Hepatic stellate cell (primary cell): ENCODE measurements at regions not wholly inside any gene's neighbourhood (a gene's known extent, or its start where the extent isn't known, plus 50 kb on each side); places are given as distances from the start of the nearest gene placed in this dataset.

ENCODE experiments used
- DNase-seq: peaks from one replicate; pipeline ENCODE4 v3.0.0; 2011; ENCODE audit warnings: low spot score

DNA sequence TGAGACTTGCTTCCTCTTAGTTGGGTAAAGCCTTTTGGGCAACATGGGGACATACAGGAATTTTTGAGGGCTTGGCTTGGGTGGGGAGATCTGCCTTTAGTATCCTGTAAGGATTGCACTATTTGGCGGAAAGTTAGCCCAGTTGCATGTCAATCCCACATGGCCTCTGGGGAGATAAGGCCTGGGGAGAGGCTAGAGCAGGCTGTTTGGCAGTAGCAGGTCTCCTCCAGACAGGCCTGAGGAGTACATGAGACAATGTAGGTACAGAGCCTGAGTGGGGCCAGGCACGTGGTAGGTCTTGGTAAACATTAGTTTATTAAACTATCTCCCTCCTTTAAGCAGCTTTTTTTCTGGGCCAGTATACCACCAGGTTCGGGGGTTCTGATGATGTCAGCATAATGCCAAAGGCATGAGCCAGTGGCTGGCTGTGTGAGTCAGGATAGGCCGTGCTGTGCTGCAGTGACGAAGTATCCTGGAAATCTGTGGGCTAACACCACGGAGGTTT, 147.9 kb downstream of the VEGFA start:
- no peak for DNase-seq

DNA sequence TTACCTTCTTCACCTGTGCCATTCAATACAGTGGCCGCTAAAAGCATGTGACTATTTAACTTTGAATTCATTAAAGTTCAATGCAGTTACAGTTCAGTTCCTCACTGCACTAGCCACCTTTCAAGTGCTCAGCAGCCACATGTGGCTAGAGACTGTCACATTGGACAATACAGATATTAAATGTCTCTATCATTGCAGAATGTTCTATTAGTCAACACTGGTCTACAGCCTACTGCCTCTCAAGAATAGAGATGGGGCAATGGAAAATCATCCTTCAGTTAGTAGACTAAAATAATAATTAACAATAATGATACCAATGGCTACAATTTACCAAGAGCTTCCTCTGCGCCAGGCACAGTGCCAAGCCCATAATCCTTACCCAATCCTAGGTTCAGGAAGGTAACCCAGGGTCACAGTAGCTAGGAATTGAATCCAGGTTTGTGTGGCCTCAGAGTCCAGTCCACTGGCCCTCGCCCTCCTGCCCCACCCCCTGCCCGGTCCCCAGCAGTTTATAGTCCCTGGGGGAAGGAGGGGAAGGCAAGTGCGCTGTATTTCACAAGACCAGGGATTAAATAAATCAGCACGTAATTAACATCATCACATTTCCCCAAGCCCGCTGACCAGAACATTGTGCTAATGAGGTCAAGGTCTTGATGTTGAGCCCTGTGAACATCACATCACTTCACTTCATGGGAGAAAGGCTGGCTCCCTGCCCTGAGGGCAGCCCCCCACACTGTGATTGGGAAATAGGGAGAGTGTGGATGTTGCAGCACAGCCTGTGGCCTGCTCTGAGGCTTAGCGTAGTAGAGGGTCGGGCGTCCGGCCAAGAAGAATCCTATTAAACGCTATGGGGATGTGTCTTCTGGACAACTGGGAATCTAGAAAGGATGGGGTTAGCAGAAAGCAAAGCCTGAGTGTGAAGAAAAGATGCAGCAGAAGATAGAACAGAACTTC, 147.2 kb downstream of the VEGFA start:
- DNase-seq, result no peak

DNA sequence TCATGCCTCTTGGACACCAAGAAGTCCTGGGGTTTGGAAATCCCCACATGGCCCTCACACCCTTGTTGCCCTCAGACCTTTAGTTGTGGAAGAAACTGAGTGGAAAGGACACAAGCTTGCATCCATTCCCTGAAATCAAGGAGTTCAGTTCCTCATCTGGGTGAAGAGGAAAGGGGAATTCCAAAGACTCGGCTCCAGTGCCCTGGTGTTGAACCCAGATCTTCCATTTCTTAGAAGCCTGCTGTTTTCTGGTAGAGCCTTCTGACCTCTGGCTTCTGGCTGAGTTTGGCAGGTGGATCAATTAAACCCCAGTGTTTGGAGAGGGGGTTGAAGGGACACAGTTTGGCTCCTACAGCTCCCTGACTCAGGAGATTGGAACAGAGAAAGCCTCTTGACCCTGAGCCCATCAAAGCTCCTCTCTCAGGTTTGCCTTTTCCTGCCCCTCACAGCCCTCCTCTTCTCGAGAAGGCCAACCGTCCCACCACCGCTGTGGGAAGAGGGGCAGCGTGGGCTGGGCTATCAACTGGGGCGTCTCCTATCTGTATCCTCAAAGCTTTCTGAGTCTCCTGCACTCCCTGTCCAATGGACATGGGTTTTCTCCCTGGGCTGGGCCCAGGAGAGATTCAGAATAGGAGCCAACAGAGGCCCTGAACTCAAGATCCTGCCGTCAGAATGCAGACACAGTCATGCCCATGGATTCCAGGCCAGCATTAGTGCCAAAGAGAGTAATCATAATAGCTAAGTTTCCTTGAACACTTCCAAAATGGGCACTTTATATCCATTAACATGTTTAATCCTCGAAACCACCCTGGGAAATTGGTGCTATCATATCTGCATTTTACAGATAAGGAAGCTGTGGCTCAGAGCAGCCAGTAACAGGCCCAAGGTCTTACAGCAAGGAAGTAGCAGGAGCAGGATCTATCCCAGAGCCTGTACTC, 146.2 kb downstream of the VEGFA start:
- no peak for DNase-seq

DNA sequence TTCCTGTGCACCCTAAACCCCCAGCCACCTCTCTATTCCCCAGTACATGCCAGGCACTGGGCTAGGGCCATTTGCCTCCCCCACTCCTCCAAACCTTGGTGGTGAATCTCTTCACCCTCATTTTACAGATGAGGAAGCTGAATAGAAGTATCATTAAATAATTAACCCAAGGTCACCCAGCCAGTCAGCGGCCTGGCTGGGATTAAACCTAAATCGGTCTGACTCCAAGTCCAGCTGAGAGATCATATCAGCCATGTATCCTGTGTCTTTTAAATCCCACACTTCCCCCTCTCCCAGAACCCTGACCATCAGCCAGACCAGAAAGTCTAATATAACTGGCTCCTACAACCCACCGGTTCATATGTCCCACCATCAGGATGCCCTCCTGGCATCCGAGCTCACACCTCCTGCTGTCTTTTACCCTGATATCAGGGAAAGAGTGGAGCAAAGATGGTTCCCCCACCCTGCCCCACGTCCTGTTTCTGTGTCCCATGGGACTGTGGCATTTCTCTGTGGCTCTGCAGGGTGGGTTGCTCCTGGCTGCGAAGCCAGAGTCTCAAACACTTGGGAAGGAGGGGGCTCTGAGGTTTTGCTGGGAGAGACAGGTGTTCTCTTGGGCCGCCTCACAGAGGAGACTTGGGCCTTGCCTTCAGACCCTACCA, 145.3 kb downstream of the VEGFA start:
- DNase-seq, result no peak

DNA sequence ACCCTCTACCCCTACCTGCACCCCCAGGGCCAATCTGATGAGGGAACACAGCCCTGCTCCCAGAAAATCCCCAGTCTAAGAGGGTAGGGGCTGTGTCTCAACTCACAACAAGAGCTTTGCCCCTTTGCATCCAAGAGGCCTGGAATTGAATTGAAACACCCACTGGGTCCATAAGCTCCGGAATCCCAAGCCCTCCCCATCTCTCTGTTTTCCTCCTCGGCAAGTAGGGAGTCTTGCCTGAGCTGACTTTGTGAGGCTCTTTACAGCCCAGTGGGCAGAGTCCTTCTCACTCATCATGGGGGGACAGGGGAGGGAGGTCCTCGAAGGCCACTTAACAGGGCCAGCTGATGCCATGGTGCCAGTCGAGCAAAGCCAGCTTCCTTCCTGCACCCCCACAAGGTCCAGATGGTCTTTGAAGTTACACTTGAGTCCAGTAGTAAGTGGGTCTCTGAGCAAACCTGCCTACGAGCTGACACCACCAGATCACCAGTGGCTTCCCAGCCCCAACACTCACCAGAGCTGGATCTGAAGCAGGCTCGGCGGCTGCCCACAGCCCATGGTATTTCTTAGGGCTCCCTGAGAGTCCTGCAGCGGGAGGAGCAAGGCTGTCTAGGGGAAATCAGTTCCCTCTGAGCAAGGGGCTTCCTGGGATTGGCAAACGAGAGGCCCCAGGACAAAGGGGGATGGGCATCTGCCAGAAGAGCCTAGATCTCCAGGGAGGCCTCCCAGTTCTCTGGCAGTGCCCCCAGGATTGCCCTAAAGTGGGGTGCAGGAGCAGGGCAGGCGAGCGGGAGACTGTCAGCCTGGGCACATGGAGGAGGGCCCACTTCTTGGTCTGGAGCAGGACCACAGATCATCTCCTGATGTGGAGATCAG, 144.5 kb downstream of the VEGFA start:
- DNase-seq, result no peak

DNA sequence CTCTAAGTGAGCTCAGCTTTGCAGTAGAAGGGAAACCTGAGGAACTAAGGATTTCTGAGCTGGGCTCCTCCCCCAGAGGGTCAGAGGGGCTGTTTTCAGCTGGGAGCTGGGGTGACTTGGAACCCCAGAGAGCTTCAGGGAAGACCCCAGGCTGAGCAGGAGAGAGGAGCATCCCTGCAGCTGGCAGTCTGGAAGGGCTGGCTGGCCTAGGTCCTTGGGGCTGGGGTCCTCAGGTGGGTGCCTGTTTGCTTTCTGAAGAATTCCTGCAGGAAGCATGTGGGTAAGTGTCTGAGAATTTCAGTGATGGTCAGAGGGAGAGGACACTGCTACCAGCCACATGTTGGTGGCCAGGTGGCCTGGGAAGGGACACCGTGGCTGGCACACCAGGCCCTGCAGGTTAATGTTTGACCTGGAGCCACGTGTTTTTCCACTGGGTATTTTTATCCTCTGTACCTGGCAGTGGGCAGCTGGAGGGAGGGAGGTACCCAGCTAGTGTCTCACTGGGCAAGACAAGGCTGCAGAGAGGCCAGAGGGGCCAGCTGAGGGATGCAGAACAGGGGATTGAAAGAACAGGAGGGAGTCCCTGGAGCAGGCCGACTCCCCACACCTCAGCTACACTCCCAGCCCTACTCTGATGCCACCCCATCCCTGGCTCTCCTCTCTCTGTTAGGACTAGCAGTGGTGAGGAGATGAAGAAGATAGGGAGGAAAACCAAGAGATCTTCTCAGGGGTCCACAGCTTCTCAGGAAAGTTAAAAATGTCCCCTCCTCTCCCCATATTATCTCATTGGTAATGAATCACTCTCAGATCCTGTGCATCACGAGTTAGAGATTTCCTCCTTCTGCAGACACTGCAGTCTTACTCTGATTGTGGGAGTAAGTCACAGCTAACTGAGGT, 143.6 kb downstream of the VEGFA start:
- DNase-seq, result no peak

DNA sequence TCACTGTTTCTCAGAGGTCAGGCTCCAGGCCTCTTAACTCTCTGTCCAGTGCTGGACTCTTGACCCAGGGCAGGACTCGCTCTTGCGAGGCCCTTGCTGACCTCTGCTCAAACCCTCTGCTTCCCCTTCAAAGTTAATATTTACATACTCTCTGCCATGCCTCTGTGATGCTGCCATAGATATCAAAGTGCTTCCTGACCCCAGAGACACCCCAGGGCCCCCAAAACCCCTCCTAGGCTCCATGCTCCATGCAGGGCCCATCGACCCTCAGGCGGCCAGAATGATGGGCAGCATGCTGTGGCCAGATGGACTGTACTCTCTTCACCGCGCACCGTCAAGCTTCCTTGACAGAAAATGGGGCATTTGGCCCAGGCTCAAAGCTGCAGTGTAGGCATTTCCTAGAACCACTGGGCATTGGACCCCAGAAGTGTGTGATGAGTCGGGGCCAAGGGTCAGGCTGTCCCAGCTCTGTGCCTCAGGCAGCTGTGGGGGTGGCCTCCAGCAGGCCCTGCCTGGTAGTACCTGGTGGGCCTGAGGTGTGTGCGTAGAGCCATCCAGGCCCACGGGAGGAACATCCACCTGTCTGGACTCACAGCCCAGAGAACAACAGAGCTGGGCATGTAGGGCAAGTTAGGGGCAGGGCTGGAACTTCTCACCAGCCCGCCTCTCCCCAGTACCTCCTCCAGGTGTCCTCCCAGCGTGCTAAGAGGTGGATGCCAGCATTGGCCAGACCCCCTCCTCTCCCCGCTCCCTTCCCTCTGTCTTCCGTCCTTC, 142.8 kb downstream of the VEGFA start:
- DNase-seq, result no peak

DNA sequence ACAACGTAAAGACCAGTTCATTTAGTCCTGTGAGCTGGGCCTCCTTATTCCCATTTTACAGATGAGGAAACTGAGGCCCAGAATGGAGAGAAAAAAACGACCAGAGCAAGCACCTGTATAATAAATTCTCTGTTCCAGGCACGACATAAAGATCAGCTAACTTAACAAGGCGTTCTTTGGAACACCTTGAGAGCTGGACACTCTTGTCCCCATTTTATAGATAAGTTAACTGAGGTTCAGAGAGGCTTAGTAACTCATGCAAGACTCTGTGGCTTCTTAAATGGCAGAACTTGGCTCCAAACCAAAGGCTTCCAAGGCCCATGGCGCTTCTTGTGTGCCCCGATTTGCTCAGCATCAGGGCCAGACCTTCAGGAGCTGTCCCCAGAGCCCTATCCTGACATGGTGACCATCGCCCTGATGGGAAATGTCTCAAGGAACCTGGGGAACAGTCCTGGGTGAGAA, 142.1 kb downstream of the VEGFA start:
- DNase-seq, result no peak

DNA sequence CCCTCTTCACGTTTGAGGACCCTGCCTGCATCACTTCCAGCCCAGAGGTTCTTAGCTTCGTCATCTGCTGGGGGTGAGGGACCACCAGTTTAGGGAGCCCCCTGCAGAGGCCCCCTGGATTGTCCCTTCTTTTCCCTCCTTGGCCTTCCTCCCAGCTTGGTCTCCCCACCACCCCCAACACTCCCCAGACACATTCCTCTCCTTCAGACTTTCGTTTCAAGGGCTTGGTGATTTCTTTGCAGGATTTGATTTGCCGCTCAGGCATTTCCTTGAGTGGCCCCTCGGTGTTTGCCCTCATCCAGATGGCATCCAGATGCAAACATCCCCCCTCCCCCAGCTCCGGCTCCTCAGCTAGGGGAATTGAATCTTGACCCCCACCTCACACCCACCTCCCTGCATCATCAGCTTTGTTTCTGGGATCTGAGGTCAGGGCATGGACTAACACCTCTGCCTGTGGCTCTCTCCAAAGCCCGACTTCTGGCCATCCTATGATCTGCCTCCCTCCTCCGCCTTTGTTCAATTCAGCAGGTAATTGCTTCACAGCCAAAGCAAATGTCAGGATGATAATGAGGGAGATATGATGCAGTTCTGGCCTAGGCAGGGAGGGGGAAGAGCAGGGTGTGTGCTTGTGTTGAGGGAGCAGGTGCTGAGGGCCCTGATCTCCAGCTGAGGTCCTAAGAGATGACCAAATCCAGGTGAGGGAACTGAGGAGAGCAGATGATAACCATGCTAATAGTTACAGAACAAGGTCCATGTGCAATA, 141.5 kb downstream of the VEGFA start:
- no peak for DNase-seq

DNA sequence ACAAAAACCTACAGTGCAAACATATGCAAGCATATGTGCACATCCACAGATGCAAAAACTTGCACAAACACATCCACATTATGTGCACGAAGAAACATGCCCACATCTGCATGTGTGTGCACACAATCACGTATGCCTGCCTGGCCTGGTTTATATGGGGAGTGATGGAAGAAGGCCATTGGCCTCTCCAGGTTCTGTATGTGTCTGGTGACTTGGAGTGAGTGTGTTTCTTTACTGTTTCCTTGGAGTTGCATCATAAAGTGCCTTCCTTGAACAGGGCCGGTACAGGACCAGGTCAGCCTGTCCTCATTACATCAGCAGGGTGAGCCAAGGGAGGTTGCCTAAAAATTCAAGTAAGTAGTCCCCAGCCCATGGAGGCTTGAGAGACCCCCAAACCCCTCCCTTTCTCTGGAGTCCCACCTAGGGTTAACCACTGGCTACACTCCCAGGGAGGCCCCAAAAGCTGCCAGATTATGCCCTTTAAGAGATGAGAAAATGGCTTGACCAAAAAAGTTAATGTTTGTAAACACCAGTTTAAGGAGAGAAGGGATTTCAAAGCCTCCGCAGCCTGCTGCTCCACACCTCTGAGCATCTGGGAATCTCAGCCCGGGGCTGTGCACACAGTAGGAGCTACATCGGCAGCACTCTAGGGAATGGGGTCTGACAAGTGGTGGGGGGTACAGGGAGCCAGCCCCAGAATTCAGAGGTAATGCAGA, 140.8 kb downstream of the VEGFA start:
- DNase-seq, result no peak

DNA sequence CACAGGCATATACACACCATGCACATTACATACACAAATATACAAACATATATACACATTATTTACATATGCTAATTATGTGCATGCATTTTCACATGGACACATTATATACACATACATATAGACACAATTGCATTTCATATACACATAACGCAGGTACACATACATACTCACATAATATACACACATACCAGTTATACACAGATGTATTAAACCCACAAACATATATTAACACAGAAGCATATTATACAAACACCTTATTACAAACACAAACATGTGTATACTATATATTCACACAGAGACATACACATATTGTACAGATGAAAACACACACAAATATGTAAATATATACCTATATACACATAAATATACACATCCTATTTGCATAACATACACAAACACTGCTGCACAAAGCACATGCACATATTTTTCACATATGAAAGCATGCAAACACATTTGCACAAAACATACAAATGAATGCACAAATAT, 140.2 kb downstream of the VEGFA start:
- DNase-seq, result no peak

DNA sequence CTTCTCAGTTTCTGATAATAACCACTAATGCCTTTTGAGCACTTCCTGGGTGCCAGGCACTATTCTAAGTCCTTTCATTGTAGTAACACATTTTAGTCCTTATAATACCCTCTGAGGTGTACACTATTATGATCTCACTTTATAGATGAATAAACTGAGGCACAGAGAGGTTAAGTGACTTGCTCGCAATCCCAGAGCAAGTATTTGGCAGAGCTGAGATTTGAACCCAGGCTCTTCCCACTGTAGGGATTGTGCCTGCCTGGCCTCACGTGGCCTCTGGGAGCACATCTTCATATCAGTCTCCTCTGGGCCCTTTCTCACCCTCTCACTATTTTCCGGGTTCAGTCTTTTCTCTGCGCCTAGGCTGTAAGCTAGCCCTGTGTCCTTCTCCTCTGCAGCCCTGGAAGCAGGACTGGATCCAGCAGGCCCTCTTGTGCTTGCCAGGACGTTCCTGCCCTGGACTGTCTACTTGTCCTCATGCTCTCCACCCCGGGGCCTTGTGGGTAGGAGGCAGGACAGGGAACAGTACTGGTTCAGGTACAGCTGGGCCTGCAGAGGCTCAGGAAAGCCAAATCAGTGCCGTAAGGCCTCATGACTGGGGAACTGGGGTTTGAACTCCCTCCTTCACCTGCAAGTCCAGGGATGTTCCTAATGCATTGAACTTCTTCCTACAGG, 139.6 kb downstream of the VEGFA start:
- DNase-seq, result no peak

DNA sequence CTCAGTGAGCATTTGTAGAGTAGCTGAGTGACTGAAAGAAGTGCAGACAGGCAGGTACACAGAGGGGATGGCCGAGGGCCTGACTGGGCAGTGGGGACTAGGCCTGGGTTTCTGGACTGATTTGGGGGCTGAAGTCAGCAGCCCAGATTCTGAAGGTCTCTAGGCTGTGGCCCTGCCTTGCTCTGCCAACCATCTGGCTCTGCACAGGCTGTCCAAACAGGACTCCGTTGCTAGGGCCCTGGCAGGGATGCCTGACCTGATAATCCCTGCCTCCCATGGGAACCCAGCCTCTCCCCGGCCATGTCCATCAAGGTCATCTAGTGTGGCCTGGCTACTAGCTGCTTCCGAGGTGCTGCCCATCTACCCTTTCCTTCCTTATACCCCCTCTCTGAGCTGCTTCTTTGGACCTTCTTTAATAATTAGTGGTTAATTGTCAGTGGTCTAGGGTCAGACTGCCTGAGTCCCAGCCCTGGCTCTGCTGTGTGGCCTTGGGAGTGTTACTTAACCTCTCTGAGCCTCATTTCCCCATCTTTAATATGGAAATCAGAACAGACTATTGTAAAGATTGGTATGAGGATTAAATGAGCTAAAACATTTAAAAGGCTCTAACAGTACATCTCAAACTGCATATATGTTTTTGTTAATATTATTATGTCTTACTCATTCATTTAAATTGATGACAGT, 137.9 kb downstream of the VEGFA start:
- no peak for DNase-seq

DNA sequence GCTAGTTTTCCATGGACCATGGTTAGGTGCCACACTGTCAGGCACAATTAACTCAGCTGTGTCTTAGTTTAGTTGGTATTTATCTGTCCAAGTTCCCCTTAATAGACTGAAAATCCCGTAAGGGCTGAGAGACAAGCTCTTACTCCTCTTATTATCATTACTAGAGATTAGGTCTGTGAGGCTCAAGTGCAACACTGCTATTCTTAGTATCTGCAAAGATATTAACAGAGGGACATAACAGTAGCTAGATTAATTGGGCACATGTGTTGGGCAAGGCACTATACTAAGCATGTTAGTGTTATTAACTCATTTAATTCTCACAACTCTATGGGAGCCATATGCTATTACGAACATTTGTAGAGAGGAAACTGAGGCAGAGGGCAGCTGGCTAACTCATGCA, 137.3 kb downstream of the VEGFA start:
- no peak for DNase-seq

DNA sequence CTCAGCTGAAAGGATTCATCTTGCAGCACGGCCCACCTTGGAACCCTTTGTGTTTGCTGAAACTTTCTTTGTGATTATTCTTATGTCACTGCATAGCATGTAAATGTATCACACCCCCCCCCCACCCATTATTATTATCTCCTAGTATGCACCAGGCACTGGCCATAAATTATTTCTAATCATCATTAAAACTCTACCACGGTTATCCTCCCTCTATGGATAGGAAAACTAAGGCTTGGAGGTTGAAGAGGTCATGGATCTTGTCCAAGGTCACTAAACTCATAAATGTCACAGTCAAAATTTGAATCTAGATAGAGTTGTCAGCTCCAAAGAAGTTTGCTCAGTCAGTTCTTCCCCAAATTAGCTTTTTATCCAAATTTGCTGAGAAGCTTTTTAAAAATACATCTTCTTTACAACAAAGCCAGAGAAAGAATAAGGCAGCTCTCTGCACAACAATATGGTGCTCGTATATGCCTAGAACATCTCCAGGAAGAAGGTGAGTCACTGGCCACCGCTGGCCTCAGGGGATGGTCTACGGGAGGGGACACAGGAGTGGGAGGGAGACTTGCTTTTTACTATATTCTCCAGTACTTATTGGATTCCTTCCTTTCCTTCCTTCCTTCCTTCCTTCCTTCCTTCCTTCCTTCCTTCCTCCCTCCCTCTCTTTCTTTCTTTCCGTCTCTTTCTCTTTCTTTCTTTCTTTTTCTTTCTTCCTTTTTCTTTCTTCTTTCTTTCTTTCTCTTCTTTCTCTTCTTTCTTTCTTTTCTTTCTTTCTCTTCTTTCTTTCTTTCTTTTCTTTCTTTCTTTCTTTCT, 134.5 kb downstream of the VEGFA start:
- no peak for DNase-seq
